ENCODE measurements at regions not wholly inside any gene's neighbourhood (a gene's known extent, or its start where the extent isn't known, plus 50 kb on each side); places are given as distances from the start of the nearest gene placed in this dataset.

- H3K79me1 ChIP-seq (ENCODE audit: low read length): no peaks in the 10 kb centered on the region
- H2BK15ac ChIP-seq (replicated peaks; ENCODE audit: low read depth): no peak overlapping the region
- H3K4me3 ChIP-seq (ENCODE audit: low read length): no peak overlapping the region
- no peak overlapping the region for H3K27ac ChIP-seq (ENCODE audit: low read depth, low read length)
- no peaks in the 10 kb centered on the region for H3K4me1 ChIP-seq (ENCODE audit: control insufficient read depth, low read depth, low read length)
- H2AK5ac ChIP-seq (ENCODE audit: low read length): no peak overlapping the region
- H3K79me2 ChIP-seq (ENCODE audit: control insufficient read depth, insufficient read depth, low read length): no peaks in the 10 kb centered on the region
- no peak overlapping the region for H3K18ac ChIP-seq (ENCODE audit: low read length)
- DNase-seq: no peak
- H3K27me3 ChIP-seq (ENCODE audit: insufficient read depth, low read length, poor library complexity): no peaks in the 10 kb centered on the region
- H4K5ac ChIP-seq (ENCODE audit: low read length): no peak overlapping the region
- no peak overlapping the region for H2BK120ac ChIP-seq (ENCODE audit: low read depth, low read length)
- no CpG with 5 or more reads among the region's 12 CpGs for WGBS (ENCODE audit: extremely low coverage, insufficient coverage, low lambda C conversion rate)
- H3K4me2 ChIP-seq (ENCODE audit: low read length): no peak overlapping the region
- H2BK5ac ChIP-seq (ENCODE audit: low read length): no peak overlapping the region
- no peak overlapping the region for H3K23ac ChIP-seq (ENCODE audit: low read length)
- H3K36me3 ChIP-seq (ENCODE audit: control insufficient read depth, insufficient read depth, low read length): no peaks in the 10 kb centered on the region
- no peak overlapping the region for H3K4ac ChIP-seq (ENCODE audit: low read depth, low read length)
- no peak overlapping the region for H3K9ac ChIP-seq (ENCODE audit: low read length)
- no peak overlapping the region for H4K8ac ChIP-seq (ENCODE audit: low read depth, low read length)
- H3K56ac ChIP-seq (ENCODE audit: low read length): no peak overlapping the region
These were observed 206.2 kb upstream of the KAZN start for GRCh38 chr1:14392161-14392858.

- H3K4me2 ChIP-seq (ENCODE audit: low read length): no peak overlapping the region
- DNase-seq: no peak
- no CpG with 5 or more reads among the region's 5 CpGs for WGBS (ENCODE audit: extremely low coverage, insufficient coverage, low lambda C conversion rate)
- no peaks in the 10 kb centered on the region for H3K79me2 ChIP-seq (ENCODE audit: control insufficient read depth, insufficient read depth, low read length)
- H2BK120ac ChIP-seq (ENCODE audit: low read depth, low read length): no peak overlapping the region
- no peaks in the 10 kb centered on the region for H3K4me1 ChIP-seq (ENCODE audit: control insufficient read depth, low read depth, low read length)
- no peak overlapping the region for H4K8ac ChIP-seq (ENCODE audit: low read depth, low read length)
- no peaks in the 10 kb centered on the region for H3K79me1 ChIP-seq (ENCODE audit: low read length)
- H2AK5ac ChIP-seq (ENCODE audit: low read length): no peak overlapping the region
- H3K56ac ChIP-seq (ENCODE audit: low read length): no peak overlapping the region
- H3K23ac ChIP-seq (ENCODE audit: low read length): no peak overlapping the region
- H2BK15ac ChIP-seq (replicated peaks; ENCODE audit: low read depth): no peak overlapping the region
- H3K4ac ChIP-seq (ENCODE audit: low read depth, low read length): no peak overlapping the region
- no peak overlapping the region for H3K27ac ChIP-seq (ENCODE audit: low read depth, low read length)
- H4K5ac ChIP-seq (ENCODE audit: low read length): no peak overlapping the region
- H3K4me3 ChIP-seq (ENCODE audit: low read length): no peak overlapping the region
- no peak overlapping the region for H2BK5ac ChIP-seq (ENCODE audit: low read length)
- H3K27me3 ChIP-seq (ENCODE audit: insufficient read depth, low read length, poor library complexity): no peaks in the 10 kb centered on the region
- H3K9ac ChIP-seq (ENCODE audit: low read length): no peak overlapping the region
- H3K36me3 ChIP-seq (ENCODE audit: control insufficient read depth, insufficient read depth, low read length): no peaks in the 10 kb centered on the region
- no peak overlapping the region for H3K18ac ChIP-seq (ENCODE audit: low read length)
These were observed 205.6 kb upstream of the KAZN start for GRCh38 chr1:14392859-14393365.

- Histone ChIP-seq H3K79me1 (ENCODE audit: low read length) (no peaks in the 10 kb centered on the region), H4K8ac (ENCODE audit: low read depth, low read length) (no peak overlapping the region), H3K27me3 (ENCODE audit: insufficient read depth, low read length, poor library complexity) (no peaks in the 10 kb centered on the region), H3K4me1 (ENCODE audit: control insufficient read depth, low read depth, low read length) (no peaks in the 10 kb centered on the region), H3K18ac (ENCODE audit: low read length) (no peak overlapping the region), H3K23ac (ENCODE audit: low read length) (no peak overlapping the region), H2AK5ac (ENCODE audit: low read length) (no peak overlapping the region), H2BK15ac (replicated peaks; ENCODE audit: low read depth) (no peak overlapping the region), H2BK120ac (ENCODE audit: low read depth, low read length) (no peak overlapping the region), H3K79me2 (ENCODE audit: control insufficient read depth, insufficient read depth, low read length) (no peaks in the 10 kb centered on the region), H3K4me2 (ENCODE audit: low read length) (no peak overlapping the region), H3K4me3 (ENCODE audit: low read length) (no peak overlapping the region), H3K56ac (ENCODE audit: low read length) (no peak overlapping the region), H2BK5ac (ENCODE audit: low read length) (no peak overlapping the region), H4K5ac (ENCODE audit: low read length) (no peak overlapping the region), H3K36me3 (ENCODE audit: control insufficient read depth, insufficient read depth, low read length) (no peaks in the 10 kb centered on the region), H3K9ac (ENCODE audit: low read length) (no peak overlapping the region), H3K4ac (ENCODE audit: low read depth, low read length) (no peak overlapping the region), H3K27ac (ENCODE audit: low read depth, low read length) (no peak overlapping the region)
- DNase-seq: no peak
- no CpG with 5 or more reads among the region's 5 CpGs for WGBS (ENCODE audit: extremely low coverage, insufficient coverage, low lambda C conversion rate)
These were observed 202.4 kb upstream of the KAZN start for GRCh38 chr1:14396100-14396499.

- Histone ChIP-seq H3K27ac (ENCODE audit: low read depth, low read length) (no peak overlapping the region), H3K36me3 (ENCODE audit: control insufficient read depth, insufficient read depth, low read length) (no peaks in the 10 kb centered on the region), H3K79me1 (ENCODE audit: low read length) (no peaks in the 10 kb centered on the region), H4K5ac (ENCODE audit: low read length) (no peak overlapping the region), H3K79me2 (ENCODE audit: control insufficient read depth, insufficient read depth, low read length) (no peaks in the 10 kb centered on the region), H4K8ac (ENCODE audit: low read depth, low read length) (no peak overlapping the region), H2AK5ac (ENCODE audit: low read length) (no peak overlapping the region), H3K4ac (ENCODE audit: low read depth, low read length) (no peak overlapping the region), H3K56ac (ENCODE audit: low read length) (no peak overlapping the region), H3K4me1 (ENCODE audit: control insufficient read depth, low read depth, low read length) (peaks cover 1% of the 10 kb centered on the region), H3K4me3 (ENCODE audit: low read length) (no peak overlapping the region), H3K9ac (ENCODE audit: low read length) (no peak overlapping the region), H3K18ac (ENCODE audit: low read length) (no peak overlapping the region), H2BK120ac (ENCODE audit: low read depth, low read length) (no peak overlapping the region), H3K27me3 (ENCODE audit: insufficient read depth, low read length, poor library complexity) (no peaks in the 10 kb centered on the region), H2BK15ac (replicated peaks; ENCODE audit: low read depth) (no peak overlapping the region), H2BK5ac (ENCODE audit: low read length) (no peak overlapping the region), H3K4me2 (ENCODE audit: low read length) (no peak overlapping the region), H3K23ac (ENCODE audit: low read length) (no peak overlapping the region)
- DNase-seq: no peak
- no CpG with 5 or more reads among the region's 13 CpGs for WGBS (ENCODE audit: extremely low coverage, insufficient coverage, low lambda C conversion rate)
These were observed 194.4 kb upstream of the KAZN start for GRCh38 chr1:14403961-14404645.

- H3K4ac ChIP-seq (ENCODE audit: low read depth, low read length): no peak overlapping the region
- H3K4me3 ChIP-seq (ENCODE audit: low read length): no peak overlapping the region
- no peaks in the 10 kb centered on the region for H3K27me3 ChIP-seq (ENCODE audit: insufficient read depth, low read length, poor library complexity)
- no peaks in the 10 kb centered on the region for H3K79me1 ChIP-seq (ENCODE audit: low read length)
- H3K4me2 ChIP-seq (ENCODE audit: low read length): no peak overlapping the region
- no peak overlapping the region for H2BK5ac ChIP-seq (ENCODE audit: low read length)
- no CpG with 5 or more reads among the region's 1 CpG for WGBS (ENCODE audit: extremely low coverage, insufficient coverage, low lambda C conversion rate)
- no peak overlapping the region for H3K18ac ChIP-seq (ENCODE audit: low read length)
- no peak overlapping the region for H2BK120ac ChIP-seq (ENCODE audit: low read depth, low read length)
- no peak overlapping the region for H3K9ac ChIP-seq (ENCODE audit: low read length)
- H2BK15ac ChIP-seq (replicated peaks; ENCODE audit: low read depth): no peak overlapping the region
- no peak overlapping the region for H4K8ac ChIP-seq (ENCODE audit: low read depth, low read length)
- H3K36me3 ChIP-seq (ENCODE audit: control insufficient read depth, insufficient read depth, low read length): no peaks in the 10 kb centered on the region
- H4K5ac ChIP-seq (ENCODE audit: low read length): no peak overlapping the region
- no peak overlapping the region for H2AK5ac ChIP-seq (ENCODE audit: low read length)
- no peak overlapping the region for H3K56ac ChIP-seq (ENCODE audit: low read length)
- H3K27ac ChIP-seq (ENCODE audit: low read depth, low read length): no peak overlapping the region
- no peak overlapping the region for H3K23ac ChIP-seq (ENCODE audit: low read length)
- DNase-seq: peak; percentile 67
- no peaks in the 10 kb centered on the region for H3K79me2 ChIP-seq (ENCODE audit: control insufficient read depth, insufficient read depth, low read length)
- peaks cover 1% of the 10 kb centered on the region for H3K4me1 ChIP-seq (ENCODE audit: control insufficient read depth, low read depth, low read length)
These were observed 193.6 kb upstream of the KAZN start for GRCh38 chr1:14404862-14405301.
